RWPE2 (cell line): ENCODE measurements at regions not wholly inside any gene's neighbourhood (a gene's known extent, or its start where the extent isn't known, plus 50 kb on each side); places are given as distances from the start of the nearest gene placed in this dataset.

Experiments
- ATAC-seq: fragments of 200-7000 bp; cut with Tn5 transposase; 3 replicates; pipeline ENCODE4 v1.9.1; 2021; ENCODE audit warnings: low read depth
- DNase-seq: peaks from one replicate; pipeline ENCODE4 v3.0.0-alpha.2; 2020; ENCODE audit warnings: low spot score
- H3K27ac ChIP-seq: fragments of 450-650 bp; 2 replicates; pipeline ENCODE4 v1.5.1; 2017; ENCODE audit warnings: mild to moderate bottlenecking; ENCODE audit not compliant: poor library complexity, severe bottlenecking
- H3K27me3 ChIP-seq: fragments of 250-450 bp; sonication (Bioruptor Pico); 2 replicates; pipeline ENCODE4 v1.5.1; 2021; ENCODE audit warnings: mild to moderate bottlenecking, moderate library complexity; ENCODE audit not compliant: insufficient read depth, poor library complexity, severe bottlenecking
- H3K36me3 ChIP-seq: fragments of 250-450 bp; sonication (Bioruptor Pico); 2 replicates; pipeline ENCODE4 v1.5.1; 2020; ENCODE audit warnings: low read depth, mild to moderate bottlenecking, moderate library complexity
- H3K4me1 ChIP-seq: fragments of 250-450 bp; sonication (Bioruptor Pico); 2 replicates; pipeline ENCODE4 v1.5.1; 2021; ENCODE audit warnings: mild to moderate bottlenecking, moderate library complexity; ENCODE audit not compliant: insufficient read depth, poor library complexity, severe bottlenecking
- H3K4me3 ChIP-seq: fragments of 250-450 bp; sonication (Bioruptor Pico); 2 replicates; pipeline ENCODE4 v1.5.1; 2021; ENCODE audit warnings: mild to moderate bottlenecking, moderate library complexity; ENCODE audit not compliant: severe bottlenecking
- H3K9me3 ChIP-seq: fragments of 250-450 bp; sonication (Bioruptor Pico); 2 replicates; pipeline ENCODE4 v1.5.1; 2021; ENCODE audit warnings: mild to moderate bottlenecking, moderate library complexity; ENCODE audit not compliant: severe bottlenecking
- TF ChIP-seq, protein P1 (sequence below): fragments of 450-650 bp; IDR thresholded peaks from one replicate; pipeline ENCODE4 v1.5.1; 2017; ENCODE audit warnings: mild to moderate bottlenecking, moderate library complexity; ENCODE audit not compliant: poor library complexity, severe bottlenecking

DNA sequence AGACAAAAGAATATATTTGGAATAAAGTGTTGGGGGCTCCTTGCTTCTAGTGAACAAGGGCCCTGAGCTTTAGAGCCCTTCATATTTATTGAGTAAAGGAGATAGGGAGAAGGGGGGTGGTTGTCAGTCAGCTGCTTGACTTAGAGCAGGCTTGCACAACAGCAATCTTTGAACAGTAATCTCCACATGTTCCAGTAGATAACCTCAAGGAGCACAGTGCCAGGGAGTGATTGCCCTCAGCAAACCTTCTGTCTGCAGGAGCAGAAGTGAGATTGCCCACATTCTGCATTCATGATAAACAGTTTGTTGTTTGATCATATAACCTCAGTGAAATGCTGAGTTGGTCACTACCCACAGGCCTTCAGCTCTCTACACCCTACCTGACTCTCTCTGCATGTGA, 205.8 kb upstream of the CXCL13 start:
- ATAC-seq: no peak
- no peak overlapping the region for H3K27ac ChIP-seq
- no peak overlapping the region for H3K4me3 ChIP-seq
- no peak for DNase-seq
- no peaks in the 10 kb centered on the region for H3K4me1 ChIP-seq
- TF ChIP-seq, protein P1, sequence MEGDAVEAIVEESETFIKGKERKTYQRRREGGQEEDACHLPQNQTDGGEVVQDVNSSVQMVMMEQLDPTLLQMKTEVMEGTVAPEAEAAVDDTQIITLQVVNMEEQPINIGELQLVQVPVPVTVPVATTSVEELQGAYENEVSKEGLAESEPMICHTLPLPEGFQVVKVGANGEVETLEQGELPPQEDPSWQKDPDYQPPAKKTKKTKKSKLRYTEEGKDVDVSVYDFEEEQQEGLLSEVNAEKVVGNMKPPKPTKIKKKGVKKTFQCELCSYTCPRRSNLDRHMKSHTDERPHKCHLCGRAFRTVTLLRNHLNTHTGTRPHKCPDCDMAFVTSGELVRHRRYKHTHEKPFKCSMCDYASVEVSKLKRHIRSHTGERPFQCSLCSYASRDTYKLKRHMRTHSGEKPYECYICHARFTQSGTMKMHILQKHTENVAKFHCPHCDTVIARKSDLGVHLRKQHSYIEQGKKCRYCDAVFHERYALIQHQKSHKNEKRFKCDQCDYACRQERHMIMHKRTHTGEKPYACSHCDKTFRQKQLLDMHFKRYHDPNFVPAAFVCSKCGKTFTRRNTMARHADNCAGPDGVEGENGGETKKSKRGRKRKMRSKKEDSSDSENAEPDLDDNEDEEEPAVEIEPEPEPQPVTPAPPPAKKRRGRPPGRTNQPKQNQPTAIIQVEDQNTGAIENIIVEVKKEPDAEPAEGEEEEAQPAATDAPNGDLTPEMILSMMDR: no peak
- peaks cover 11% of the 10 kb centered on the region for H3K27me3 ChIP-seq
- no peaks in the 10 kb centered on the region for H3K36me3 ChIP-seq
- peaks cover 1% of the 10 kb centered on the region for H3K9me3 ChIP-seq

DNA sequence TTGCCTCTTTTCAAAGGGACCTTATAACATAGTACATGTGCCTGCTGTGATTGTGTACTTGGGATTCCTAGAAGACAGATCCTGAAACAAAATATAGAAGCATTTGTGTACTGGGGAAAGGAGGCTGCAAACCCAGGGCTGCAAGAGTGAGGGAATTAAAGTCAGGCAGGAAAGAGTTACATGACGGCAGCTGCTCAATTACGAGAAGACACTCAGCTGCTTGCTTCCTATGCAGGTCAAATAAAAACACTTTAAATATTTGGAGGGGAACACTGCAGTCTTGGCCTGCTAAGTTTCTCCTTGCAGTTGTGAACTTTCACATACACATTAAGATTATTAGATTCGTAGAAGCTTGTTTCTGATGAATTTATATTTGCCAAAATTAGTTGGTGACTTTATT, 191.9 kb upstream of the CXCL13 start:
- no peaks in the 10 kb centered on the region for H3K4me1 ChIP-seq
- no peak for DNase-seq
- no peaks in the 10 kb centered on the region for H3K27me3 ChIP-seq
- H3K27ac ChIP-seq: no peak overlapping the region
- H3K36me3 ChIP-seq: no peaks in the 10 kb centered on the region
- ATAC-seq: no peak
- no peak overlapping the region for H3K4me3 ChIP-seq
- TF ChIP-seq, protein P1: no peak
- no peaks in the 10 kb centered on the region for H3K9me3 ChIP-seq

DNA sequence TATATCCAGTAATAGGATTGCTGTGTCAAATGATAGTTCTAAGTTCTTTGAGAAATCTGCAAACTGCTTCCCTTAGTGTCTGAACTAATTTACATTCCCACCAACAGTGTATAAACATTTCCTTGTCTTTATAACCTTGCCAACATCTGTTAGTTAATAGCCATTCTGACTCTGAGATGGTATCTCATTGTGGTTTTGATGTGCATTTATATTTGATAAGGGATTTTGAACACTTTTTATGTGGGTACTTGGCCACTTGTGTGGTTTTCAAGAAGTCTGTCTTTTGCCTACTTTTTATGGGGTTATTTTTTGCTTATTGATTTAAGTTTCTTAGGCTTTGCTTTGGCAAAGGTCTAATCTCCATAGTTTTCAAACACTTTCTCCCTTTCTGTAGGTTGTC, 189.9 kb upstream of the CXCL13 start:
- Histone ChIP-seq H3K36me3 (no peaks in the 10 kb centered on the region), H3K9me3 (no peaks in the 10 kb centered on the region), H3K27ac (no peak overlapping the region), H3K27me3 (no peaks in the 10 kb centered on the region), H3K4me1 (no peaks in the 10 kb centered on the region), H3K4me3 (no peak overlapping the region)
- DNase-seq: no peak
- no peak for ATAC-seq
- TF ChIP-seq, protein P1: no peak

DNA sequence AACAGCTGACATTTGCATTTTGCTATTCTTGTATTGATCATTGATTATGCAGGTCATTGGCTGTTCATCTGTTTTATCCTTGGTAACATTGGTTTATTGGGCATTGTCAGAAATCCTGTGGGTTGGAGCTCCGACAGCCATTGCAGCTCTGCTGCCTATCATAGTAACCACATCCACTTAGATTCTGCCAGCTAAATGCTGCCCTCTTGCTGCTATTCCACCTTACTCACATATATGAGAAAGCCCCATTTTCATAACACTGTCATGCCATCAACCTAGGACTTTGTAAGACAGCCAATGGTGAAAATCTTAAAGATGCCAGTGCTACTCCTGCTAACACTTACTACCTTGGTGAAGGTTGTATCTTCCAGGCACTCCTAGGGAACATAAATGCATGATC, 187.3 kb upstream of the CXCL13 start:
- peak; percentile 66; the same call in 1 of the 3 replicates for ATAC-seq
- no peak overlapping the region for H3K27ac ChIP-seq
- no peak overlapping the region for H3K4me3 ChIP-seq
- TF ChIP-seq, protein P1: peak; percentile 44
- no peaks in the 10 kb centered on the region for H3K27me3 ChIP-seq
- DNase-seq: no peak
- no peaks in the 10 kb centered on the region for H3K36me3 ChIP-seq
- H3K9me3 ChIP-seq: no peaks in the 10 kb centered on the region
- no peaks in the 10 kb centered on the region for H3K4me1 ChIP-seq

DNA sequence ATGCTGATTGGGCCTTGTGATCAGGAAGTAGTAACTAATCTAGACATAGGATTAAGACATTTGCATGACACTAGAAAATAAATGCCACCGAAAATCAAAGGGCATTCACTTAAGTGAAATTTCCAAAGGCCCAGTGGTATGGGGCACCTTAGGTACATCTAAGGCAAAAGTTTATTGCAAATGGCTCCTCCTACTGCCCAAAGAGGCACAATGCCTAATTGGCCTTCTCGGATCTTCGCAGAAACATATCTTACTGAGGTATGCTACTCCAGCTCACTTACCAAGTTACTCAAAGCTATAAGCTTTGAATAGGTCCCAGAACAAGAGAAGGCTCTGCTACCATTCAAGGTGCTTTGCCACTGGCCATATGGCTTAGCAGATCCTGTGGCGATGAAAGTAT, 174.8 kb upstream of the CXCL13 start:
- no peaks in the 10 kb centered on the region for H3K9me3 ChIP-seq
- H3K27ac ChIP-seq: no peak overlapping the region
- no peaks in the 10 kb centered on the region for H3K4me1 ChIP-seq
- ATAC-seq (no peak), DNase-seq (no peak)
- TF ChIP-seq, protein P1: no peak
- H3K36me3 ChIP-seq: no peaks in the 10 kb centered on the region
- H3K4me3 ChIP-seq: no peak overlapping the region
- H3K27me3 ChIP-seq: no peaks in the 10 kb centered on the region
